OCI-LY7 (cell line): ENCODE measurements at regions not wholly inside any gene's neighbourhood (a gene's known extent, or its start where the extent isn't known, plus 50 kb on each side); places are given as distances from the start of the nearest gene placed in this dataset.

ENCODE experiments used
- EZH2phosphoT487 ChIP-seq: fragments of 200-600 bp; sonication (generic); IDR thresholded peaks from 2 replicates; pipeline ENCODE4 v1.6.1; 2018; ENCODE audit warnings: low read depth, borderline replicate concordance, mild to moderate bottlenecking, mixed run types, antibody characterized with exemption, low read length, moderate library complexity, mixed read lengths
- TF ChIP-seq, protein P1 (sequence below): fragments of 200-600 bp; sonication (generic); conservative IDR thresholded peaks from 2 replicates; pipeline ENCODE4 v1.5.1; 2014; ENCODE audit warnings: mild to moderate bottlenecking, antibody characterized with exemption, low read length, moderate library complexity, mixed read lengths

DNA sequence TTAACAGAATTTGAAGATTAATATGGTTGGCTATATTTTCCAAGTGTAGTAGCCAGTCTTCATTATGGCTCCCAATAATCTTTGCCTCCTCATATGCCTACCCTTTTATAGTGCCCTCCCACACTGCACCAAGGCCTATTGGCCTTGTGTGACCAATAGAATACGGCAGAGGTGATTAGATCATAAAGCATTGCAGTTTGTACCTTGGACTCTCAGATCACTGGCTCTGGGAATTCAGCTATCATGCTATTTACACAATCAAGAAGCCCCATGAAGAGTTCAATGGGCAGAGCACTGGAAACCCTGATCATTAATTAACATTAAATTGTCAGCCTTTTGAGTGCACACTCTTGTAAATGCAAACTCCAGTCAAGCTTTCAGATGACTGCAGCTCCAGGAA is 154.5 kb upstream of the MAGI2 start:
- TF ChIP-seq, protein P1, sequence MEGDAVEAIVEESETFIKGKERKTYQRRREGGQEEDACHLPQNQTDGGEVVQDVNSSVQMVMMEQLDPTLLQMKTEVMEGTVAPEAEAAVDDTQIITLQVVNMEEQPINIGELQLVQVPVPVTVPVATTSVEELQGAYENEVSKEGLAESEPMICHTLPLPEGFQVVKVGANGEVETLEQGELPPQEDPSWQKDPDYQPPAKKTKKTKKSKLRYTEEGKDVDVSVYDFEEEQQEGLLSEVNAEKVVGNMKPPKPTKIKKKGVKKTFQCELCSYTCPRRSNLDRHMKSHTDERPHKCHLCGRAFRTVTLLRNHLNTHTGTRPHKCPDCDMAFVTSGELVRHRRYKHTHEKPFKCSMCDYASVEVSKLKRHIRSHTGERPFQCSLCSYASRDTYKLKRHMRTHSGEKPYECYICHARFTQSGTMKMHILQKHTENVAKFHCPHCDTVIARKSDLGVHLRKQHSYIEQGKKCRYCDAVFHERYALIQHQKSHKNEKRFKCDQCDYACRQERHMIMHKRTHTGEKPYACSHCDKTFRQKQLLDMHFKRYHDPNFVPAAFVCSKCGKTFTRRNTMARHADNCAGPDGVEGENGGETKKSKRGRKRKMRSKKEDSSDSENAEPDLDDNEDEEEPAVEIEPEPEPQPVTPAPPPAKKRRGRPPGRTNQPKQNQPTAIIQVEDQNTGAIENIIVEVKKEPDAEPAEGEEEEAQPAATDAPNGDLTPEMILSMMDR = no peak
- no peak for TF ChIP-seq EZH2phosphoT487
